Nephron (organoid): ENCODE measurements at regions not wholly inside any gene's neighbourhood (a gene's known extent, or its start where the extent isn't known, plus 50 kb on each side); places are given as distances from the start of the nearest gene placed in this dataset.

Experiments used
- H3K27ac Mint-ChIP-seq, 3 experiments: 2 replicates each; pipeline ENCODE4 v1.8.0; 2020; ENCODE audit warnings: mixed read lengths in 3 of 3, mild to moderate bottlenecking in 2 of 3, moderate library complexity in 1 of 3
- H3K27me3 Mint-ChIP-seq: 2 replicates; pipeline ENCODE4 v1.8.0; 2021; ENCODE audit warnings: low read depth, mild to moderate bottlenecking, moderate library complexity, mixed read lengths
- H3K36me3 Mint-ChIP-seq: 2 replicates; pipeline ENCODE4 v1.8.0; 2020; ENCODE audit warnings: low read depth, mixed read lengths
- H3K4me1 Mint-ChIP-seq: 2 replicates; pipeline ENCODE4 v1.8.0; 2020; ENCODE audit warnings: mixed read lengths
- H3K4me3 Mint-ChIP-seq, 3 experiments: 2 replicates each; pipeline ENCODE4 v1.8.0; 2020; ENCODE audit warnings: mild to moderate bottlenecking in 3 of 3, mixed read lengths in 3 of 3, moderate library complexity in 2 of 3
- H3K9me3 Mint-ChIP-seq: 2 replicates; pipeline ENCODE4 v1.8.0; 2020; ENCODE audit warnings: mixed read lengths
- TF ChIP-seq, protein P1 (sequence below), 3 experiments: fragments of 200-600 bp; sonication (generic); IDR thresholded peaks; one replicate each; pipeline ENCODE4 v1.5.0; 2021; ENCODE audit warnings: antibody characterized with exemption in 3 of 3; ENCODE audit not compliant: unreplicated experiment in 3 of 3

DNA sequence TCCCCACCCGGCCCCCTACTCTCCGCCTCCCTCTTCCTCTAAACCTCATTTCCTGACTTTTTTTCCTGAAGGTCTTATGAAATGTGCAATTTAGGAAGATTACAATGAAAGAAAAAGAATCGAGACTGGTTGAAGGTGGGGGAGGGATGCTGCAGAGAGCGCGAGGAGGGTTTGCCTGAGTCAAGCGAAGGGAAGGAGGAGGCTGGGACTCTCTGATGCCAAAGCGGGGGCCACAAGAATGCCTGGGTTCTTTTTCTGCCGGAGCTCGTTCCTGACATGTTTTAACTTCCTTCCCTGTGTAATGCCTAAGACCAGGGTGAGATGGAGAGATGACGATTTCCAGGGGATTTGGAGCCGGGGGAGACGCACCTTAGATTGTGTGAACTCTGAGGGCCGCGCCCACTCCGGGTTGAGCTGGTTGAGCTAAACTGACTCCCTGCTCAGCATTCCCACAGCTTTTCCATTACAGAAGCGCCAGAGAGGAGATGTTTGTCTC is 270.5 kb upstream of the SORL1-AS1 start:
- TF ChIP-seq, protein P1, sequence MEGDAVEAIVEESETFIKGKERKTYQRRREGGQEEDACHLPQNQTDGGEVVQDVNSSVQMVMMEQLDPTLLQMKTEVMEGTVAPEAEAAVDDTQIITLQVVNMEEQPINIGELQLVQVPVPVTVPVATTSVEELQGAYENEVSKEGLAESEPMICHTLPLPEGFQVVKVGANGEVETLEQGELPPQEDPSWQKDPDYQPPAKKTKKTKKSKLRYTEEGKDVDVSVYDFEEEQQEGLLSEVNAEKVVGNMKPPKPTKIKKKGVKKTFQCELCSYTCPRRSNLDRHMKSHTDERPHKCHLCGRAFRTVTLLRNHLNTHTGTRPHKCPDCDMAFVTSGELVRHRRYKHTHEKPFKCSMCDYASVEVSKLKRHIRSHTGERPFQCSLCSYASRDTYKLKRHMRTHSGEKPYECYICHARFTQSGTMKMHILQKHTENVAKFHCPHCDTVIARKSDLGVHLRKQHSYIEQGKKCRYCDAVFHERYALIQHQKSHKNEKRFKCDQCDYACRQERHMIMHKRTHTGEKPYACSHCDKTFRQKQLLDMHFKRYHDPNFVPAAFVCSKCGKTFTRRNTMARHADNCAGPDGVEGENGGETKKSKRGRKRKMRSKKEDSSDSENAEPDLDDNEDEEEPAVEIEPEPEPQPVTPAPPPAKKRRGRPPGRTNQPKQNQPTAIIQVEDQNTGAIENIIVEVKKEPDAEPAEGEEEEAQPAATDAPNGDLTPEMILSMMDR (IDR thresholded peaks at IDR 0.05; ENCODE audit: unreplicated experiment in 3 of 3) = no peak
- H3K4me3 Mint-ChIP-seq = peak overlapping the region; percentile 68 to 79 (median 76)
- peaks cover 15% of the 10 kb centered on the region for H3K4me1 Mint-ChIP-seq
- H3K27me3 Mint-ChIP-seq = no peaks in the 10 kb centered on the region
- H3K9me3 Mint-ChIP-seq = peaks cover 15% of the 10 kb centered on the region
- H3K36me3 Mint-ChIP-seq = peaks cover 8% of the 10 kb centered on the region
- peak overlapping the region; percentile 97 to 99 (median 98) for H3K27ac Mint-ChIP-seq

DNA sequence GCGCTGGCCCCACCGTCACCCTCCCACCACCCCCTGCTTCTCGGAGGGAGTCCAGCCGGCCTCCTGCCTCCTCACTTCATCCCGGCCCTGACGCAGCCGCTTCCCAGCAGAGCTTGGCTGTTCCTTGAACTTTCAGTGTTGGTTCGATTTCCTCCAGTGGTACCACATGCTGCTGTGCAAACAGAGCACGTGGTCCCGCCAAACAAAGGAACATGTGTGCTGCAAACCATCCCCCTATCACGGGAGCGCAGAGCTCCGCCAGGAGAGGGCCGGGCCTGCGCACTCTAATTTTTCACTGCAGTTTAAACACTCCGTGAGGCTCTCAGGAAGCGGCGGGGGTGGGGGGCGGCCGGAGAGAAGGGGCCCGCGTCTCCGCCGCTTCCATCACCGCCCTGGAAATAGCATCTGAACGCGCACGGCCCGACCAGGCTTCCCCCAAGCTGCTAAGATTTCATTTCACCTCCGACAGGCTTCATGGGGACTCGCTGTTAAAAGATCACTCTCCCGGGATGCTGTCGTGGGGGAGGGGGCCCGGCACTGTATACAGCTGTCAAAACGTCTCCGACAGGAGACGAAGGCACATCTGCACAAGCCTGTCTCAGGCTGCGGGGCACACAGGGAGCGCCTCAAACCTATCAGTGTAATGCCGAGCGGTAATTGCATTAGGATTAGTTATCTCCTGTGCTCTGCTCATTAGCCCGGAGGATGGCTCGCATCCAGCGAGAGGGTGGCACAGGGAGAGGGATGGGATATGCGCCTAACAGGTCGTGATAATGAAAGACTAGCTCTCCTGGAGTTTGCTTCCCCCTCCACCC is 269.9 kb upstream of the SORL1-AS1 start:
- Mint-ChIP-seq H3K36me3 (peaks cover 8% of the 10 kb centered on the region), H3K27ac (peak overlapping the region; percentile 97 to 99 (median 98)), H3K9me3 (peaks cover 16% of the 10 kb centered on the region), H3K27me3 (no peaks in the 10 kb centered on the region), H3K4me1 (peaks cover 15% of the 10 kb centered on the region), H3K4me3 (peak overlapping the region; percentile 68 to 79 (median 76))
- TF ChIP-seq, protein P1 (IDR thresholded peaks at IDR 0.05; ENCODE audit: unreplicated experiment in 3 of 3) = no peak

DNA sequence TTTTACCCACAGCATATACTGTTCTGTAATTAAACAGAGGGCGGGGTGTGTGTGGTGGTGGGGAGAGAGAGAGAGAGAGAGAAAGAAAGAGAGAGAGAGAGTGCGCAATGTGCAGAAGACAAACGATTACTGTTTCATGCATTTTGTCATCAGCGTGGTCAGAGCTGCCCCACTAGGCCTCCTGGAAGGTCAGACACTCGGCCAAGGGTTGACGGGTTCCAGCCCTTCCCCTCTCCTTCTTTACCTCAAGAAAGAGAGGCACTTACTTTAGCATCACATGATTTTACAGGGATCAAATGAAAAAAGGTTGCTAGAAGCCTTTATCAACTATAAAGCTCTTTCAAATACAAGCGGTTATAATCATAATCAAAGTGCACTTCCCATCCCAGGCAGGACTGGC is 269.2 kb upstream of the SORL1-AS1 start:
- TF ChIP-seq, protein P1 (IDR thresholded peaks at IDR 0.05; ENCODE audit: unreplicated experiment in 3 of 3) = no peak
- H3K9me3 Mint-ChIP-seq = peaks cover 19% of the 10 kb centered on the region
- peaks cover 8% of the 10 kb centered on the region for H3K36me3 Mint-ChIP-seq
- no peaks in the 10 kb centered on the region for H3K27me3 Mint-ChIP-seq
- H3K4me3 Mint-ChIP-seq = peak overlapping the region; percentile 68 to 79 (median 76)
- peak overlapping the region; percentile 97 to 99 (median 98) for H3K27ac Mint-ChIP-seq
- peaks cover 15% of the 10 kb centered on the region for H3K4me1 Mint-ChIP-seq

DNA sequence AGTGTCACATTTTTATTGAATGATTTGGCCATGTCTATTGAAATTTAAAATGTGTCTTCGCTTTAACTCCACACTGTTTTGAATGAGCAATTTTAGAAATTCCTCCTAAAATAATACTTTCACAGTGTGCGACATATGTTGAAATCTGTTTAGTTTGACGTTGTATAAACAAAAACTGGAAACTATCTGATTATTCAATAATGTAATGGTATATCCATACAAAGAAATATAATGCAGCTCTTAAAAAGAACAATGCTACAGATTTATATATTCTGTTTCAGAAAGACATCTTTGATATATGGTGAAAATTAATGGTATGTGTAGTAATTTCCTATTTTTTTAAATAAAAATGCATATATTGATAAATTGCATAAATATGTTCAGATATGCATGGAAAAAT is 268.7 kb upstream of the SORL1-AS1 start:
- Mint-ChIP-seq H3K4me1 (peaks cover 15% of the 10 kb centered on the region), H3K4me3 (no peak overlapping the region), H3K27me3 (no peaks in the 10 kb centered on the region), H3K27ac (peak overlapping the region; percentile 97 to 99 (median 98)), H3K36me3 (peaks cover 8% of the 10 kb centered on the region), H3K9me3 (peaks cover 19% of the 10 kb centered on the region)
- TF ChIP-seq, protein P1 (IDR thresholded peaks at IDR 0.05; ENCODE audit: unreplicated experiment in 3 of 3) = no peak

DNA sequence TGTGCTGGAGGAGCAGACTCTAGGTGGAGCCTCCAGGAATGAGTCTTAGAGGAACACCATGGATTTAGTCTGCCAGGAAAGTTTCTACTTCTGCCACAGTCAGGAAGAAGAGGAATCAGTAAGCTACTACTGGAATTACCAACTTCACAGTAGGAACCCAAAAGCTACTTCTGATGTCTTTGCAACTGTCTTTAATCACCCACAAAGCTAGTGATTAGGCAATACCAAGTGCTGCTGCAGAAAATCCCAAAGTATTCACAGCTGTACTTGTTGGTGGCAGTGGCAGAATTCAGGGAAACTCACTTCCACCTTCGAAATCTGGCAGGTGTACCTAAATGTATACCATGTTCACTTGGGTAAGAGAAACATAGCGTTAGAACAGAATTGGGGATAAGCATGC is 264.5 kb upstream of the SORL1-AS1 start:
- TF ChIP-seq, protein P1 (IDR thresholded peaks at IDR 0.05; ENCODE audit: unreplicated experiment in 3 of 3) = no peak
- Mint-ChIP-seq H3K36me3 (peaks cover 5% of the 10 kb centered on the region), H3K9me3 (peaks cover 13% of the 10 kb centered on the region), H3K27ac (no peak overlapping the region), H3K4me1 (peaks cover 19% of the 10 kb centered on the region), H3K4me3 (no peak overlapping the region), H3K27me3 (peaks cover 3% of the 10 kb centered on the region)
